ENCODE measurements at regions not wholly inside any gene's neighbourhood (a gene's known extent, or its start where the extent isn't known, plus 50 kb on each side); places are given as distances from the start of the nearest gene placed in this dataset.
"Not testable (repeated sequence)": the region's sequence is repeated elsewhere in the genome, so short reads cannot be mapped to it uniquely, and the experiment has no call there.

- TF ChIP-seq CTCF, POLR2A (IDR thresholded peaks at IDR 0.05): not testable (repeated sequence)
Observed at GRCh38 chr16:29285151-29285885, 121.2 kb downstream of the NPIPB11 start.

All from esophagus squamous epithelium (tissue), 4 donors.